Activated B cell treated with CpG ODN at 0.5 μM for 24 hours (primary cell): ENCODE measurements at regions not wholly inside any gene's neighbourhood (a gene's known extent, or its start where the extent isn't known, plus 50 kb on each side); places are given as distances from the start of the nearest gene placed in this dataset.

ENCODE experiments used
- ATAC-seq: fragments of 200-7000 bp; cut with Tn5 transposase; one replicate; pipeline ENCODE4 v1.10.0; 2021; ENCODE audit warnings: low read depth, mild to moderate bottlenecking, moderate library complexity
- CTCF ChIA-PET: fragments of 350-600 bp; sonication (Branson Sonifier 250); formaldehyde crosslinking; loops from one replicate; lab custom pipeline; 2021; ENCODE audit warnings: antibody characterized with exemption; lab: Charles Lee
- POLR2A ChIA-PET: fragments of 350-600 bp; sonication (Branson Sonifier 250); formaldehyde crosslinking; loops from one replicate; lab custom pipeline; 2021; ENCODE audit warnings: antibody characterized with exemption; lab: Charles Lee
- DNase-seq: peaks from one replicate; pipeline ENCODE4 v3.0.0; 2022
- H3K27ac Mint-ChIP-seq: one replicate; pipeline ENCODE4 v1.8.0; 2020; ENCODE audit warnings: mixed read lengths
- H3K27me3 Mint-ChIP-seq: one replicate; pipeline ENCODE4 v1.8.0; 2021; ENCODE audit warnings: mixed read lengths
- H3K36me3 Mint-ChIP-seq: one replicate; pipeline ENCODE4 v1.8.0; 2021; ENCODE audit warnings: low read depth, mixed read lengths
- H3K4me1 Mint-ChIP-seq: one replicate; pipeline ENCODE4 v1.8.0; 2021; ENCODE audit warnings: mixed read lengths
- H3K4me3 Mint-ChIP-seq: one replicate; pipeline ENCODE4 v1.8.0; 2020; ENCODE audit warnings: mild to moderate bottlenecking, mixed read lengths
- H3K9me3 Mint-ChIP-seq: one replicate; pipeline ENCODE4 v1.8.0; 2020; ENCODE audit warnings: mixed read lengths
- intact Hi-C: fragments of 100-400 bp; cut with micrococcal nuclease; formaldehyde crosslinking; loops from one replicate; pipeline ENCODE4 v1.15.1; 2024
- TF ChIP-seq, protein P1 (sequence below): fragments of 200-600 bp; IDR thresholded peaks from one replicate; pipeline ENCODE4 v1.8.0; 2022; ENCODE audit warnings: antibody characterized with exemption, mild to moderate bottlenecking

DNA sequence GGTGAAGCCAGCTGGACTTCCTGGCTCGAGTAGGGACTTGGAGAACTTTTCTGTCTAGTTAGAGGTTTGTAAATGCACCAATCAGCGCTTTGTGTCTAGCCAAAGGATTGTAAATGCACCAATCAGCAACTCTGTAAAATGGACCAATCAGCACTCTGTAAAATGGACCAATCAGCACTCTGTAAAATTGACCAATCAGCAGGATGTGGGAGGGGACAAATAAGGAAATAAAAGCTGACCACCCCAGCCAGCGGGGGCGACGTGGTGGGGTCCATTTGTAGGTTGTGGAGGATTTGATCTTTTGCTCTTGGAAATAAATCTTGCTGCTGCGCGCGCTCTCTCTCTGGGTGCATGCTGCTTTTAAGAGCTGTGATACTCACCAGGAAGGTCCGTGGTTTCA, 202.9 kb downstream of the MIAT start:
- Mint-ChIP-seq H3K27me3 (no peaks in the 10 kb centered on the region), H3K4me3 (no peak overlapping the region), H3K27ac (no peak overlapping the region), H3K4me1 (no peaks in the 10 kb centered on the region), H3K9me3 (peaks cover 4% of the 10 kb centered on the region), H3K36me3 (peaks cover 9% of the 10 kb centered on the region)
- no peak for ATAC-seq
- ChIA-PET POLR2A (no interaction called here), CTCF (no interaction called here)
- intact Hi-C loops: no loop called here
- no peak for DNase-seq
- TF ChIP-seq, protein P1, sequence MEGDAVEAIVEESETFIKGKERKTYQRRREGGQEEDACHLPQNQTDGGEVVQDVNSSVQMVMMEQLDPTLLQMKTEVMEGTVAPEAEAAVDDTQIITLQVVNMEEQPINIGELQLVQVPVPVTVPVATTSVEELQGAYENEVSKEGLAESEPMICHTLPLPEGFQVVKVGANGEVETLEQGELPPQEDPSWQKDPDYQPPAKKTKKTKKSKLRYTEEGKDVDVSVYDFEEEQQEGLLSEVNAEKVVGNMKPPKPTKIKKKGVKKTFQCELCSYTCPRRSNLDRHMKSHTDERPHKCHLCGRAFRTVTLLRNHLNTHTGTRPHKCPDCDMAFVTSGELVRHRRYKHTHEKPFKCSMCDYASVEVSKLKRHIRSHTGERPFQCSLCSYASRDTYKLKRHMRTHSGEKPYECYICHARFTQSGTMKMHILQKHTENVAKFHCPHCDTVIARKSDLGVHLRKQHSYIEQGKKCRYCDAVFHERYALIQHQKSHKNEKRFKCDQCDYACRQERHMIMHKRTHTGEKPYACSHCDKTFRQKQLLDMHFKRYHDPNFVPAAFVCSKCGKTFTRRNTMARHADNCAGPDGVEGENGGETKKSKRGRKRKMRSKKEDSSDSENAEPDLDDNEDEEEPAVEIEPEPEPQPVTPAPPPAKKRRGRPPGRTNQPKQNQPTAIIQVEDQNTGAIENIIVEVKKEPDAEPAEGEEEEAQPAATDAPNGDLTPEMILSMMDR: no peak

DNA sequence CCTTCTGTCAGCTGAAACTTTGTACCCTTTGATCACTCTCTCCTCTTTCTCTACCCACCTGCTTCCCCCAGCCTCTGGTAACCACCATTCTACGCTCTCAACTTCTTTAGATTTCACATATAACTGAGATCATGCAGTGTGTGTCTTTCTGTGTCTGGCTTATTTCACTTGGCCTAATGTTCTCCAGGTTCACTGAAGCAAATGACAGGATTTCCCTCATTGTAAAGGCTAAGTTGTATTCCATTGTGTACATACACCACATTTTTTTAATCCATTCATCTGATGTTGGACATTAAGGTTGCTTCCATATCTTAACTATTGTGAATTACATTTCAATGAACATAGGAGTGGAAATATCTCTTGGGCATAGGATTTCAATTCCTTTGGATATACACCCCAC, 207.6 kb downstream of the MIAT start:
- H3K27me3 Mint-ChIP-seq: no peaks in the 10 kb centered on the region
- ChIA-PET CTCF (no interaction called here), POLR2A (no interaction called here)
- TF ChIP-seq, protein P1: no peak
- H3K27ac Mint-ChIP-seq: no peak overlapping the region
- intact Hi-C loops: no loop called here
- peaks cover 24% of the 10 kb centered on the region for H3K36me3 Mint-ChIP-seq
- no peaks in the 10 kb centered on the region for H3K4me1 Mint-ChIP-seq
- H3K4me3 Mint-ChIP-seq: no peak overlapping the region
- peaks cover 14% of the 10 kb centered on the region for H3K9me3 Mint-ChIP-seq
- no peak for DNase-seq
- no peak for ATAC-seq

DNA sequence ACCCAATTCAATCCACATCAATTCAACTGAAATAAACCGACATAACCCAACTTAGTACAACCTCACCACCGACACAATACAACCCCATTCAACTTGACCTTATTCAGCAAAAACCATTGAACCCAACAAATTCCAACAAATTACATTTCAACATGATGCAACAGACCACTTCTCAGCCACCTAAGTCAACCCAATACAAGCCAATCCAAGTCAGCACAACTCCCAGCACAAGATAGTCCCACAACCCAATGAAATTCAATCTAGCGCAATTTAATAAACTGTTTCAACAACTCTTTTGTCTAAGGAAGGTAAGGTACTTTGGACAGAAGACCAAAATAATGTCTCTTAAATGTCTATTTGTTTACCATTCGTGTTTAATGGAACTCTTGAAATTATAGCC, 226.0 kb downstream of the MIAT start:
- intact Hi-C loops: no loop called here
- DNase-seq: no peak
- ChIA-PET CTCF (no interaction called here), POLR2A (no interaction called here)
- Mint-ChIP-seq H3K9me3 (no peaks in the 10 kb centered on the region), H3K36me3 (peaks cover 2% of the 10 kb centered on the region), H3K27ac (no peak overlapping the region), H3K4me1 (no peaks in the 10 kb centered on the region), H3K27me3 (no peaks in the 10 kb centered on the region), H3K4me3 (no peak overlapping the region)
- TF ChIP-seq, protein P1: no peak
- ATAC-seq: no peak

DNA sequence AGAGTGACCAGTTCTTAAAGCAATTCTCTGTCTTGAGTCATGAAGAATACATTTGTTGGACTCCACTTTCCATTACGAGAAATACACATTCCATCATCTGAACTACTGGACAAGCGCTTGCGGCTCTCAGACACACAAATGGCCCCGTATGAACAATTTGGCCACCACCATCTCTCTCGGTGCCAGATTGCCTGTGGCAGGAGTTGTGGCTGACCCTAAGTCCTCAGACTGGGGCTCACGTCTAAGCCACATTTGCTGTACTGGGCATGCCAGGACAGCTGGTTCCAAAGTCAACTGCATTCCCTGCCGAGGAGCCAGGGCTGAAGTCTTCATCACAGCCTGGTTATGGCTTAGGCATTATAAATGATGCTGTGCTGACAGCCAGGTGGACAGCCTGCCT, 227.5 kb downstream of the MIAT start:
- ChIA-PET POLR2A (no interaction called here), CTCF (no interaction called here)
- Mint-ChIP-seq H3K27me3 (no peaks in the 10 kb centered on the region), H3K4me1 (no peaks in the 10 kb centered on the region), H3K27ac (no peak overlapping the region), H3K36me3 (peaks cover 2% of the 10 kb centered on the region), H3K4me3 (no peak overlapping the region), H3K9me3 (no peaks in the 10 kb centered on the region)
- no peak for ATAC-seq
- intact Hi-C loops: no loop called here
- no peak for DNase-seq
- TF ChIP-seq, protein P1: no peak

DNA sequence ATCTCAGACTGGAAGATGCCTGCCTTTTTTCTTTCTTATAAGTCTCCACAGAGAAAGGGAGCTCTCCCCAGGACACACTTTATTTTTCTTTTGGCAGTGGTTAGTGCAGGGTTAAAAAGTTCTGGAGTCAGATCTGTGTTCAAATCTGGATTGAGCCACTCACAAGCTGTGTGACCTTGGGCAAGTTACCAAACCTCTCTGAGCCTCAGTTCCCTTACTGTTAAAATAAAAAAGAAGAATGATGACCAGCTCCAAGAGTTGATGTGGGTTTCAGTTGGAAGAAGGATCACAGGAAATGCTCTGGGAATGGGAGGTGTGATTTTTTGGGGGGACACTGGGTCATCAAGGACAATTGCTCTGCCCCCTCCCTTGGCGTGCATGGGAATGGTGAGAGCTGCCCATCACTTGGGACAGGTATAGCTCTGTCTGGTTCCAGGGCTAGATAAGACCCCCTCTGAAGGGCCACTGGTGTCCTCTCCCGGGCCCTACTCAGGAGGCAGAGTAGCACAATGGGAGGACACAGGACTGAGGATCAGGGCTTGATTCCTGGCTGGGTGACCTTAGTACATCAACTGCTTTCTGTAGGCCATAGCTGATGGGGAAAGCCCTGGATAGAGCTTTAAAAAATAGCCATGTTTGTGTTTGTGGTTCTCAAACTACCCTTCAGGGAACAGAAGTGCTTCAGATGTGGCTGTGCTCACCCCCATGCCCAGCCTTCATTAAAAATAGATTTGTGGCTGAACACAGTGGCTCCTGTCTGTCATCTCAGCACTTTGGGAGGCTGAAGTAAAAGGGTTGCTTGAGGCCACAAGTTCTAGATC, 228.3 kb downstream of the MIAT start:
- ChIA-PET POLR2A (no interaction called here), CTCF (no interaction called here)
- Mint-ChIP-seq H3K27ac (no peak overlapping the region), H3K4me3 (no peak overlapping the region), H3K4me1 (no peaks in the 10 kb centered on the region), H3K27me3 (no peaks in the 10 kb centered on the region), H3K36me3 (peaks cover 2% of the 10 kb centered on the region), H3K9me3 (no peaks in the 10 kb centered on the region)
- TF ChIP-seq, protein P1: no peak
- intact Hi-C loops: no loop called here
- ATAC-seq (no peak), DNase-seq (no peak)
